ENCODE measurements at regions not wholly inside any gene's neighbourhood (a gene's known extent, or its start where the extent isn't known, plus 50 kb on each side); places are given as distances from the start of the nearest gene placed in this dataset.

- TF ChIP-seq CTCF (IDR thresholded peaks at IDR 0.05; ENCODE audit: borderline replicate concordance, extremely low read depth, low read length, poor library complexity, severe bottlenecking) (no peak), EZH2 (IDR thresholded peaks at IDR 0.05; ENCODE audit: borderline replicate concordance, low read depth, low read length, severe bottlenecking) (no peak)
Observed at GRCh38 chr5:153318556-153318955, 171.9 kb upstream of the GRIA1 start.

Data from DND-41 (cell line).